Ovary (tissue), 3 donors: ENCODE measurements at regions not wholly inside any gene's neighbourhood (a gene's known extent, or its start where the extent isn't known, plus 50 kb on each side); places are given as distances from the start of the nearest gene placed in this dataset.
"Not testable (repeated sequence)": the region's sequence is repeated elsewhere in the genome, so short reads cannot be mapped to it uniquely, and the experiment has no call there.

ENCODE experiments used
- CTCF ChIP-seq, 3 donors: fragments of 450-650 bp in 2 of 3; fragments of 200-600 bp in 1 of 3; IDR thresholded peaks; one replicate each; pipeline versions ENCODE4 v1.5.1 to v1.8.0; 2016 to 2022; ENCODE audit warnings: antibody characterized with exemption in 3 of 3, mild to moderate bottlenecking in 1 of 3
- EP300 ChIP-seq: sonication (generic); formaldehyde crosslinking; IDR thresholded peaks from one replicate; pipeline ENCODE4 v1.6.1; 2017; ENCODE audit warnings: antibody characterized with exemption
- POLR2A ChIP-seq: fragments of 450-650 bp; IDR thresholded peaks from one replicate; pipeline ENCODE4 v1.6.1; 2017; ENCODE audit warnings: antibody characterized with exemption, mild to moderate bottlenecking, moderate library complexity
- donor health status: DM: no; HTN: no; CAD: no.

- TF ChIP-seq CTCF (IDR thresholded peaks at IDR 0.05); POLR2A; EP300: not testable (repeated sequence)
Observed at GRCh38 chr4:131352371-131352770, 1796.7 kb upstream of the PCDH10 start.
